AG04450 (cell line): ENCODE measurements at regions not wholly inside any gene's neighbourhood (a gene's known extent, or its start where the extent isn't known, plus 50 kb on each side); places are given as distances from the start of the nearest gene placed in this dataset.

Experiments
- CTCF ChIA-PET: fragments of 300-600, 350-600 bp; formaldehyde crosslinking; extraction: SDS; loops from one replicate; lab custom pipeline; 2022; ENCODE audit warnings: antibody characterized with exemption, inconsistent platforms; lab: Charles Lee
- POLR2A ChIA-PET: fragments of 350-600 bp; formaldehyde crosslinking; extraction: SDS; loops from one replicate; lab custom pipeline; 2021; ENCODE audit warnings: antibody characterized with exemption, inconsistent platforms; lab: Yijun Ruan, JAX
- DNase-seq: peaks from one replicate; pipeline ENCODE4 v3.0.0-alpha.2; 2011; ENCODE audit warnings: low read depth, low spot score
- H3K27ac ChIP-seq: one replicate; pipeline ENCODE4 v1.5.1; 2012; ENCODE audit warnings: low read depth, low read length, control low read depth
- H3K27me3 ChIP-seq: one replicate; pipeline ENCODE4 v1.6.0; 2012; ENCODE audit warnings: low read length; ENCODE audit not compliant: control insufficient read depth, insufficient read depth
- H3K4me3 ChIP-seq: 2 replicates; pipeline ENCODE4 v1.5.1; 2011; ENCODE audit warnings: mild to moderate bottlenecking, low read depth, low read length, control low read depth
- H3K9me3 ChIP-seq: 2 replicates; pipeline ENCODE4 v1.5.1; 2012; ENCODE audit warnings: low read length; ENCODE audit not compliant: control insufficient read depth, insufficient read depth
- TF ChIP-seq, protein P1 (sequence below): IDR thresholded peaks from 2 replicates; pipeline ENCODE4 v1.5.1; 2011; ENCODE audit warnings: low read depth, low read length, control low read depth, inconsistent platforms

DNA sequence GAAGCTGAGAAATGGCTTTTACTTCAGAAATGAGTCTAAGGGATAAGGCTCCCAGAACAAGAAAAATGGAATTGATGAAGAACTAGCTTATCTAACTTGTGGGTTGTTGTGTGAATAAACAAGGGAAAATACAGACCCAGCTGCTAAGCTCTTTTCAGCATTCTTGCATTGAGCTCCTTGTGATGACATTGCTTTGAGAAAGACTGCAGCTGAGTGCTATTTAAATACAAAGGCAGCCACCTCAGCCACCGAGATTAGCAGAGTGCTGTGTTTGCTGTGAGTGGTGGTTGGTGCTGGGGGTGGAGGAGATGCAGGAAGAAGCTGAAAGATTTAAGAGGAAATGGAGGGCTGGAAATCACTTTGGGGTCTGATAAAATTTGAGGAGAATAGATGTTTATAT, 396.0 kb upstream of the PRICKLE1 start:
- H3K27ac ChIP-seq, result no peak overlapping the region
- POLR2A ChIA-PET, result interaction anchor here (0.6 to 0.8 kb wide), 2 partner anchors 126 kb away, joined by 4 to 5 read pairs; no protein-coding TSS in a partner anchor

DNA sequence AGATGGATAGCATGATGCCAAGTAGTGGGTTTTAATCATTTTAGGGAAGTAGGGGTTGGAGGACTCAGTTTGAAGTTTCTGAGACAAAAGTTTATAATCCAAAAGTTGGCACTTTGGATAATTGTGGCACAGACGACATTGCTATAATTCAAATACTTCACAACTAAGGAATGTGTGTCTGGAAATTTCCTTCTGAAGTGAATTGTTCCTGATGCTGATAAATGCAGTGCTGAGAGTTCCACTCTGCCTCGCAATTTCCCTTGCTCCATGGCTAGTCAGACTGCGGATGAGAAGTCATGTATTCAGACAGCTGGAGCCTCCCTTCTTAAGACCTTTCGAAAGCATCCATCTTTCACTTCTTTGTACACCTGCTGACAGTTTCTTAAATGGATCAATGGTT, 393.3 kb upstream of the PRICKLE1 start:
- H3K27me3 ChIP-seq, result no peaks in the 10 kb centered on the region
- no peak overlapping the region for H3K27ac ChIP-seq
- no peak for DNase-seq
- no peak overlapping the region for H3K4me3 ChIP-seq
- TF ChIP-seq, protein P1, sequence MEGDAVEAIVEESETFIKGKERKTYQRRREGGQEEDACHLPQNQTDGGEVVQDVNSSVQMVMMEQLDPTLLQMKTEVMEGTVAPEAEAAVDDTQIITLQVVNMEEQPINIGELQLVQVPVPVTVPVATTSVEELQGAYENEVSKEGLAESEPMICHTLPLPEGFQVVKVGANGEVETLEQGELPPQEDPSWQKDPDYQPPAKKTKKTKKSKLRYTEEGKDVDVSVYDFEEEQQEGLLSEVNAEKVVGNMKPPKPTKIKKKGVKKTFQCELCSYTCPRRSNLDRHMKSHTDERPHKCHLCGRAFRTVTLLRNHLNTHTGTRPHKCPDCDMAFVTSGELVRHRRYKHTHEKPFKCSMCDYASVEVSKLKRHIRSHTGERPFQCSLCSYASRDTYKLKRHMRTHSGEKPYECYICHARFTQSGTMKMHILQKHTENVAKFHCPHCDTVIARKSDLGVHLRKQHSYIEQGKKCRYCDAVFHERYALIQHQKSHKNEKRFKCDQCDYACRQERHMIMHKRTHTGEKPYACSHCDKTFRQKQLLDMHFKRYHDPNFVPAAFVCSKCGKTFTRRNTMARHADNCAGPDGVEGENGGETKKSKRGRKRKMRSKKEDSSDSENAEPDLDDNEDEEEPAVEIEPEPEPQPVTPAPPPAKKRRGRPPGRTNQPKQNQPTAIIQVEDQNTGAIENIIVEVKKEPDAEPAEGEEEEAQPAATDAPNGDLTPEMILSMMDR, result no peak
- CTCF ChIA-PET, result no interaction called here
- POLR2A ChIA-PET, result no interaction called here
- no peaks in the 10 kb centered on the region for H3K9me3 ChIP-seq

More for the DNA sequence above, 396.0 kb upstream of the PRICKLE1 start:
- CTCF ChIA-PET, result interaction anchor here (0.5 to 1.2 kb wide), 2 partner anchors 417 to 501 kb away, joined by 4 to 10 read pairs; no protein-coding TSS in a partner anchor
- Histone ChIP-seq H3K9me3 (no peaks in the 10 kb centered on the region), H3K27me3 (no peaks in the 10 kb centered on the region), H3K4me3 (no peak overlapping the region)
- TF ChIP-seq, protein P1, result no peak
- peak; percentile 10 for DNase-seq

DNA sequence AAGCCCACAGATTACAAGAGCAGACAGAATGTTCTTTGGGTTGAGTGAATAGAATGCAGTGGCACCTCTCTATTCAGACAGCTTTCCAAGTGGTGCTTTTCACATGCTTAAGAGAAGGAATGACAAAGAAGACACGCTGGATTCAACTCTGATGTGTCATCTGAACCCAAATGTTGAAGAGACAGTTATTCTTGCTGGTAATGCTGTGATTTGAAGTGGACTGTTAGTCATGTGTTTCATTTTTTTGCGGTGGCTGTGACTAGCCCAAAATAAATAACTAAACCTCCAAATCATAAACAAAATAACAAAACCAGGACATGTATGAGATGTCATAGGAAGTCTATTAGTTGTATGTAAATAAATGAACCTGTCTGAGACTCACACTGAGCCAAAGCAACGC, 391.8 kb upstream of the PRICKLE1 start:
- TF ChIP-seq, protein P1, result no peak
- CTCF ChIA-PET, result no interaction called here
- Histone ChIP-seq H3K27ac (no peak overlapping the region), H3K4me3 (no peak overlapping the region), H3K9me3 (no peaks in the 10 kb centered on the region), H3K27me3 (no peaks in the 10 kb centered on the region)
- POLR2A ChIA-PET, result no interaction called here
- no peak for DNase-seq

DNA sequence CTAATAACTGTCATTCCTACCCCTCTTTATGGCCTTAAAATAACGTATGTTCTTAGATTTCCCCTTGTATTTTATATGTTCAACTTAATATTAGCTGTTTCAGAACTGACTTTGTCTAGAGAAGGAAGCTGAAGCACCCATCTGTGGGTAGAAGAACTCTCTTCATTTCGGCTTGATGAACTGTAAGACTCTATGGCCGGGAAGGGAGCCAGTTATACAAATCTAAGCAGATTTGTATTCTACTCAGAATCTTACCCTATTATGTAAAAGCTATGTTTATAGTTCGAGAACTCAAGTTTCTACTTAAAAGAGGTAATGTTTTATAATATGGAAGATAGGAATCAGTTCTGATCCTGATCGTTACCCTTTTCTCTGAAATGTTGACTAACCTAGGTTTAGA, 390.9 kb upstream of the PRICKLE1 start:
- H3K9me3 ChIP-seq, result no peaks in the 10 kb centered on the region
- no peaks in the 10 kb centered on the region for H3K27me3 ChIP-seq
- no peak overlapping the region for H3K4me3 ChIP-seq
- H3K27ac ChIP-seq, result no peak overlapping the region
- ChIA-PET POLR2A (no interaction called here), CTCF (no interaction called here)
- DNase-seq, result no peak
- TF ChIP-seq, protein P1, result no peak

DNA sequence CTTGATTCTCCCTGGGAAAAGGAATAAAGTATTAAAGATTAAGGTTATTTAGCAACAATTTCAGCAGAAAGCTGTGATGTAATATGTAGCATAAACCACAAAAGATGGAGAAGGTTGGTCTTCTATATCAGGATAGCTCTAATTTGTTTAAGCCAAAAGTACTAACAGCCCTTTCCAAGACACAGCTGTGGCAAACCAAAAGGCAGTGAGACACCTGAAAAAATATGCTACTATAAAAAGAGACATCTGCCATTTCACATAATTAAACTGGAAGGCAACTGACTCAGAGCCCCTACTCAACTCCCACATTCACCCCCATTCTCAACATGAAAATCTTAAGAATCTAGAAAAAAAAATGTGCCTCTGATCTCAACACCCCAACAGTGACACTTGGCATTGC, 390.2 kb upstream of the PRICKLE1 start:
- TF ChIP-seq, protein P1, result no peak
- no peak overlapping the region for H3K27ac ChIP-seq
- no peaks in the 10 kb centered on the region for H3K27me3 ChIP-seq
- no peak for DNase-seq
- ChIA-PET CTCF (no interaction called here), POLR2A (no interaction called here)
- no peak overlapping the region for H3K4me3 ChIP-seq
- no peaks in the 10 kb centered on the region for H3K9me3 ChIP-seq
